Pulmonary artery endothelial cell (primary cell): ENCODE measurements at regions not wholly inside any gene's neighbourhood (a gene's known extent, or its start where the extent isn't known, plus 50 kb on each side); places are given as distances from the start of the nearest gene placed in this dataset.
"Not testable (repeated sequence)": the region's sequence is repeated elsewhere in the genome, so short reads cannot be mapped to it uniquely, and the experiment has no call there.

Source experiments
- DNase-seq: peaks from one replicate; pipeline ENCODE4 v3.0.0-alpha.2; 2011; ENCODE audit warnings: low read depth, low spot score

- DNase-seq: no peak
Measured at GRCh38 chr9:115650768-115651167, 502.8 kb upstream of the PAPPA start.

- DNase-seq: no peak
Measured at GRCh38 chr9:115651461-115651860, 502.1 kb upstream of the PAPPA start.

- no peak for DNase-seq
Measured at GRCh38 chr9:115653171-115653606, 500.4 kb upstream of the PAPPA start.

GRCh38 chr9:115657695-115658094 lies 495.9 kb upstream of the PAPPA start:
- DNase-seq: no peak

GRCh38 chr9:115665519-115665918 lies 488.1 kb upstream of the PAPPA start:
- DNase-seq: no peak

- DNase-seq: no peak
Measured at GRCh38 chr9:115668521-115668920, 485.1 kb upstream of the PAPPA start.

GRCh38 chr9:115671236-115671962 lies 482.2 kb upstream of the PAPPA start:
- DNase-seq: no peak

- DNase-seq: no peak
Measured at GRCh38 chr9:115671963-115672305, 481.7 kb upstream of the PAPPA start.

GRCh38 chr9:115672477-115673316 lies 480.9 kb upstream of the PAPPA start:
- no peak for DNase-seq

- DNase-seq: no peak
Measured at GRCh38 chr9:115673599-115673998, 480.0 kb upstream of the PAPPA start.

GRCh38 chr9:115674091-115674490 lies 479.5 kb upstream of the PAPPA start:
- DNase-seq: no peak

GRCh38 chr9:115675834-115676233 lies 477.8 kb upstream of the PAPPA start:
- DNase-seq: no peak

GRCh38 chr9:115680231-115680630 lies 473.4 kb upstream of the PAPPA start:
- DNase-seq: no peak

GRCh38 chr9:115681585-115681984 lies 472.0 kb upstream of the PAPPA start:
- DNase-seq: no peak

GRCh38 chr9:115686069-115686468 lies 467.5 kb upstream of the PAPPA start:
- DNase-seq: no peak

- no peak for DNase-seq
Measured at GRCh38 chr9:115687356-115687755, 466.2 kb upstream of the PAPPA start.

- no peak for DNase-seq
Measured at GRCh38 chr9:115689331-115689730, 464.3 kb upstream of the PAPPA start.

GRCh38 chr9:115690786-115691496 lies 462.6 kb upstream of the PAPPA start:
- DNase-seq: no peak

- DNase-seq: no peak
Measured at GRCh38 chr9:115691693-115692092, 461.9 kb upstream of the PAPPA start.

GRCh38 chr9:115692868-115693267 lies 460.7 kb upstream of the PAPPA start:
- not testable (repeated sequence) for DNase-seq

GRCh38 chr9:115694014-115694413 lies 459.6 kb upstream of the PAPPA start:
- no peak for DNase-seq

- no peak for DNase-seq
Measured at GRCh38 chr9:115694991-115695390, 458.6 kb upstream of the PAPPA start.
